ENCODE measurements at regions not wholly inside any gene's neighbourhood (a gene's known extent, or its start where the extent isn't known, plus 50 kb on each side); places are given as distances from the start of the nearest gene placed in this dataset.

- DNase-seq (ENCODE audit: low read depth): no peak
These were observed 94.4 kb upstream of the FOXC1 start for GRCh38 chr6:1515280-1515679.

GRCh38 chr6:1515781-1516180 is 93.9 kb upstream of the FOXC1 start:
- no peak for DNase-seq (ENCODE audit: low read depth)

- DNase-seq (ENCODE audit: low read depth): no peak
These were observed 92.8 kb upstream of the FOXC1 start for GRCh38 chr6:1516742-1517520.

GRCh38 chr6:1518855-1519254 is 90.9 kb upstream of the FOXC1 start:
- no peak for DNase-seq (ENCODE audit: low read depth)

- DNase-seq (ENCODE audit: low read depth): no peak
These were observed 90.1 kb upstream of the FOXC1 start for GRCh38 chr6:1519597-1519996.

- no peak for DNase-seq (ENCODE audit: low read depth)
These were observed 86.9 kb upstream of the FOXC1 start for GRCh38 chr6:1522779-1523178.

- no peak for DNase-seq (ENCODE audit: low read depth)
These were observed 85.7 kb upstream of the FOXC1 start for GRCh38 chr6:1524040-1524480.

GRCh38 chr6:1525364-1526038 is 84.2 kb upstream of the FOXC1 start:
- DNase-seq (ENCODE audit: low read depth): no peak

- DNase-seq (ENCODE audit: low read depth): no peak
These were observed 83.2 kb upstream of the FOXC1 start for GRCh38 chr6:1526398-1527072.

- no peak for DNase-seq (ENCODE audit: low read depth)
These were observed 82.7 kb upstream of the FOXC1 start for GRCh38 chr6:1527073-1527457.

- no peak for DNase-seq (ENCODE audit: low read depth)
These were observed 74.4 kb upstream of the FOXC1 start for GRCh38 chr6:1535295-1535694.

- no peak for DNase-seq (ENCODE audit: low read depth)
These were observed 72.9 kb upstream of the FOXC1 start for GRCh38 chr6:1536526-1537429.

GRCh38 chr6:1538369-1538768 is 71.3 kb upstream of the FOXC1 start:
- no peak for DNase-seq (ENCODE audit: low read depth)

- DNase-seq (ENCODE audit: low read depth): no peak
These were observed 70.8 kb upstream of the FOXC1 start for GRCh38 chr6:1538810-1539478.

GRCh38 chr6:1540864-1541521 is 68.7 kb upstream of the FOXC1 start:
- DNase-seq (ENCODE audit: low read depth): no peak

GRCh38 chr6:1542335-1542734 is 67.4 kb upstream of the FOXC1 start:
- no peak for DNase-seq (ENCODE audit: low read depth)

GRCh38 chr6:1542764-1543163 is 67.0 kb upstream of the FOXC1 start:
- DNase-seq (ENCODE audit: low read depth): no peak

GRCh38 chr6:1544000-1544399 is 65.7 kb upstream of the FOXC1 start:
- no peak for DNase-seq (ENCODE audit: low read depth)

- no peak for DNase-seq (ENCODE audit: low read depth)
These were observed 65.1 kb upstream of the FOXC1 start for GRCh38 chr6:1544603-1545002.

GRCh38 chr6:1545654-1546053 is 64.1 kb upstream of the FOXC1 start:
- no peak for DNase-seq (ENCODE audit: low read depth)

- no peak for DNase-seq (ENCODE audit: low read depth)
These were observed 61.9 kb upstream of the FOXC1 start for GRCh38 chr6:1547785-1548184.
